ENCODE measurements at regions not wholly inside any gene's neighbourhood (a gene's known extent, or its start where the extent isn't known, plus 50 kb on each side); places are given as distances from the start of the nearest gene placed in this dataset.

- H2AFZ ChIP-seq: no peak overlapping the region
- H3K36me3 ChIP-seq (ENCODE audit: insufficient read depth): no peaks in the 10 kb centered on the region
- ATAC-seq (no peak), DNase-seq (ENCODE audit: low spot score) (no peak)
- no peak overlapping the region for H3K4me2 ChIP-seq
- H3K4me3 ChIP-seq: no peak overlapping the region
- 0 out of 3 replicates have a peak, but pooled peaks cover under 1% of the 10 kb centered on the region for H3K4me1 Mint-ChIP-seq
- H3K4me3 Mint-ChIP-seq: no peak overlapping the region
- H3K27me3 Mint-ChIP-seq (ENCODE audit: insufficient read depth, low read depth, poor library complexity): peaks cover 1% of the 10 kb centered on the region
- H3K9me3 Mint-ChIP-seq: peaks cover 11% of the 10 kb centered on the region; the same call in 2 of the 3 replicates
- no peak overlapping the region for H3K27ac ChIP-seq (ENCODE audit: low read depth)
- no peaks in the 10 kb centered on the region for H3K79me2 ChIP-seq (replicated peaks; ENCODE audit: insufficient read depth)
- no peaks in the 10 kb centered on the region for H3K4me1 ChIP-seq (ENCODE audit: insufficient read depth)
- no peaks in the 10 kb centered on the region for H3K27me3 ChIP-seq (ENCODE audit: insufficient read depth)
- no peak overlapping the region for H3K27ac Mint-ChIP-seq
- H3K36me3 Mint-ChIP-seq (ENCODE audit: low read depth): no peaks in the 10 kb centered on the region
- H3K9me2 ChIP-seq (ENCODE audit: insufficient read depth): 0 out of 2 replicates have a peak, but pooled peaks cover 6% of the 10 kb centered on the region
- TF ChIP-seq NANOG (IDR thresholded peaks at IDR 0.05; ENCODE audit: borderline replicate concordance) (no peak), ZNF114 (CRISPR knock-in tag; IDR thresholded peaks at IDR 0.05) (no peak), ETS1 (IDR thresholded peaks at IDR 0.05) (no peak), EZH2phosphoT487 (IDR thresholded peaks at IDR 0.05; ENCODE audit: unreplicated experiment) (no peak), EZH2 (IDR thresholded peaks at IDR 0.05; ENCODE audit: low read depth, unreplicated experiment) (no peak), ZNF331 (CRISPR knock-in tag; IDR thresholded peaks at IDR 0.05; ENCODE audit: low read depth) (no peak), CTCF (conservative IDR thresholded peaks at IDR 0.05; ENCODE audit: low read depth in 2 of 2) (no peak; a peak in 1 of 4 replicates), STAT1 (IDR thresholded peaks at IDR 0.05; ENCODE audit: unreplicated experiment) (no peak), ZNF462 (CRISPR knock-in tag; IDR thresholded peaks at IDR 0.05) (no peak), JUNB (IDR thresholded peaks at IDR 0.05; ENCODE audit: unreplicated experiment) (no peak), REST (IDR thresholded peaks at IDR 0.05; ENCODE audit: unreplicated experiment) (no peak), CREB1 (CRISPR knock-in tag; IDR thresholded peaks at IDR 0.05; ENCODE audit: low read depth) (no peak), POLR2AphosphoS5 (IDR thresholded peaks at IDR 0.05; ENCODE audit: low read depth) (no peak)
- no peaks in the 10 kb centered on the region for H3F3A ChIP-seq (replicated peaks; ENCODE audit: low read depth)
- H4K20me1 ChIP-seq (replicated peaks; ENCODE audit: insufficient read depth): no peaks in the 10 kb centered on the region
These were observed 179.3 kb upstream of the BTG1 start for GRCh38 chr12:92324849-92325500.

All from GM23338 (cell line).